ENCODE measurements at regions not wholly inside any gene's neighbourhood (a gene's known extent, or its start where the extent isn't known, plus 50 kb on each side); places are given as distances from the start of the nearest gene placed in this dataset.

DNA sequence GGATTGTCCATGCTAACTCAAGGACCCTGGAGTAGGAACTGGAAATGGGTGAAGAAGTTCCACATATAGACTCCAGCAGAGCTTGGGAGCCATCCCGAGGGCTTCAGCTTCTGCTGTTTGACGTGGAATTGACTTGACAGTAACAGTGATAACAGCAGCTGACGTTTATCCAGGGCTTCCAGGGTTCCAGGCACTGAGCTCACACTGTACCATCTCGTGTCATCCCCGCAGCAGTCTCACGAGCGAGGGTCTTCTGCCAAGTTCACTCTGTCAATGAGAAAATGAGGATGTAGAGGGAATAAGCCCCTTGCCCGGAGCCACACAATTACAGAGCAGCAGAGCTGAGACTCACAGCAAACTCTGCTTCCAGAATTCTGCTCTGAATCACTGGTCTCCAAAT, 447.7 kb downstream of the SIPA1L2 start:
- Histone ChIP-seq H3K36me3 (ENCODE audit: insufficient read depth, insufficient read length, low read length) (no peaks in the 10 kb centered on the region), H3K4me3 (ENCODE audit: insufficient read length, low read depth) (no peak overlapping the region), H3K27me3 (ENCODE audit: insufficient read depth, insufficient read length) (no peaks in the 10 kb centered on the region), H3K9me3 (ENCODE audit: insufficient read depth, low read length) (no peaks in the 10 kb centered on the region; the same call in 1 of the 2 replicates), H3K4me1 (ENCODE audit: insufficient read depth, insufficient read length) (peaks cover 9% of the 10 kb centered on the region), H3K9ac (ENCODE audit: insufficient read length, low read depth) (no peak overlapping the region)
- no peak for TF ChIP-seq SUZ12 (IDR thresholded peaks at IDR 0.05; ENCODE audit: extremely low read depth, insufficient read depth, insufficient read length)
- no peak for TF ChIP-seq ZNF274 (IDR thresholded peaks at IDR 0.05; ENCODE audit: low read depth, low read length)
- no peak for TF ChIP-seq YY1 (IDR thresholded peaks at IDR 0.05; ENCODE audit: insufficient read depth, insufficient read length)
- DNase-seq (ENCODE audit: low read depth, low spot score): no peak

DNA sequence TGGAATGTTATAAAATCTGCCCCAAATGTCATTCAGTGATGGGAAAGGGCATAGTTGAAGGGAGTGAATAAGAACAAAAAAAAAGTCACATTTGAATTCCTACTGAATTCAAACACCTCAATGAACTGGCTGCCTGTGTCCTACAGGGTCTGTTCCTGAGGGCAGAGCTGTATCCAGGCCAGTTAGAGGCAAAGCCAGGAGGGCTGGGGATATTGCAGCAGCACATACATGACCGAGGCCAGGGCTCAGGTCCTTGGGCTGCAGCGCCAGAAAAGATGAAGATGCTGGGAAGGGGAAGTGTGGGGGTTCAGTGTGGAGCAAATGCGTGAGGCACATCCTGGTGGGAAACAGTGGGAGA, 449.2 kb downstream of the SIPA1L2 start:
- H3K9me3 ChIP-seq (ENCODE audit: insufficient read depth, low read length): no peaks in the 10 kb centered on the region; the same call in 1 of the 2 replicates
- H3K36me3 ChIP-seq (ENCODE audit: insufficient read depth, insufficient read length, low read length): no peaks in the 10 kb centered on the region
- H3K9ac ChIP-seq (ENCODE audit: insufficient read length, low read depth): no peak overlapping the region
- no peak overlapping the region for H3K4me3 ChIP-seq (ENCODE audit: insufficient read length, low read depth)
- H3K27me3 ChIP-seq (ENCODE audit: insufficient read depth, insufficient read length): no peaks in the 10 kb centered on the region
- H3K4me1 ChIP-seq (ENCODE audit: insufficient read depth, insufficient read length): peaks cover 6% of the 10 kb centered on the region
- DNase-seq (ENCODE audit: low read depth, low spot score): no peak
- TF ChIP-seq ZNF274 (IDR thresholded peaks at IDR 0.05; ENCODE audit: low read depth, low read length) (no peak), SUZ12 (IDR thresholded peaks at IDR 0.05; ENCODE audit: extremely low read depth, insufficient read depth, insufficient read length) (no peak), YY1 (IDR thresholded peaks at IDR 0.05; ENCODE audit: insufficient read depth, insufficient read length) (no peak)

DNA sequence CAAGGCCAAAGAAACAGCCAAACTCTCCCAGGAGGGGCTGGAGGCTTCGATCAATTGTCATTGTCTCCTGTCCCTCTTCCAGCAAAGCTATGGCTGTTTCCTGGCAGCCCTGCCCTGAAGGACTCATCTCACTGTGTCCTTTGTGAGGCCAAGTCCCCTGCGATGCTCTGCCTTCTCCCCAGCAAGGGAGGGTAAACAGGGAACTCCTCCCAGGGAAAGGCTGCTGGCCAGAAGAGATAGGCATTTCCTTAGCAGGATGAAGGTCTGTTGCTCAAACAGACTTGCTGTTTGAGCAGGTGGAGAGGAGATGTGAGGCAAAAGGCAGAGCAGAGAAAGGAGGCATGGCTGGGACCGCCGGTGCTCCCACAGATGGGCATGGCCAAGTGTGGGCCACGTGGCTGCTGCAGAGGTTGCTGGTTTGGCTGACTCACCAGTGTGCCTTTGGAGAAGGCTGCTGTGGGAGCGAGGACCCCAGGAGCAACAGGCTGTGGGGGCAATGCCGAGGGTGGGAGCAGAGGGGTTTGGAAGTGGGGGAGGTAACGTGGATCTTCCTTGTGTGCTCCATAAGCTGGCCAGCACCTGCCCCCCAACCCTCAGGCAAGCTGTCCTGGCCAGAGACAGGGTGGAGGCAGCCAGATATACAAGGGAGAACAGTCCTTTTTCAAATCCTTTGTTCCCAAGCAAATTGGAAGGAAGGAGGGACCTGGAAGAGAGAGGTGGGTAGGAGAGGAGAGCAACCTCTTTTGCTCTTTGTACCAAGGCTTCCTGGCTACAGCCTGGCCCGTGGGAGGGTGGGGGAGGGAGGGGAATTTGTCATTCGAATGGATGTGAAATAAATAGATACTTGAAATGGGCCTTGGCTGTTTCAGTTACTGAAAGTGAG, 449.8 kb downstream of the SIPA1L2 start:
- H3K4me1 ChIP-seq (ENCODE audit: insufficient read depth, insufficient read length): peaks cover 6% of the 10 kb centered on the region
- DNase-seq (ENCODE audit: low read depth, low spot score): no peak
- TF ChIP-seq YY1 (IDR thresholded peaks at IDR 0.05; ENCODE audit: insufficient read depth, insufficient read length) (no peak), SUZ12 (IDR thresholded peaks at IDR 0.05; ENCODE audit: extremely low read depth, insufficient read depth, insufficient read length) (no peak), ZNF274 (IDR thresholded peaks at IDR 0.05; ENCODE audit: low read depth, low read length) (no peak)
- no peak overlapping the region for H3K9ac ChIP-seq (ENCODE audit: insufficient read length, low read depth)
- H3K36me3 ChIP-seq (ENCODE audit: insufficient read depth, insufficient read length, low read length): no peaks in the 10 kb centered on the region
- H3K9me3 ChIP-seq (ENCODE audit: insufficient read depth, low read length): no peaks in the 10 kb centered on the region; the same call in 1 of the 2 replicates
- no peaks in the 10 kb centered on the region for H3K27me3 ChIP-seq (ENCODE audit: insufficient read depth, insufficient read length)
- no peak overlapping the region for H3K4me3 ChIP-seq (ENCODE audit: insufficient read length, low read depth)

DNA sequence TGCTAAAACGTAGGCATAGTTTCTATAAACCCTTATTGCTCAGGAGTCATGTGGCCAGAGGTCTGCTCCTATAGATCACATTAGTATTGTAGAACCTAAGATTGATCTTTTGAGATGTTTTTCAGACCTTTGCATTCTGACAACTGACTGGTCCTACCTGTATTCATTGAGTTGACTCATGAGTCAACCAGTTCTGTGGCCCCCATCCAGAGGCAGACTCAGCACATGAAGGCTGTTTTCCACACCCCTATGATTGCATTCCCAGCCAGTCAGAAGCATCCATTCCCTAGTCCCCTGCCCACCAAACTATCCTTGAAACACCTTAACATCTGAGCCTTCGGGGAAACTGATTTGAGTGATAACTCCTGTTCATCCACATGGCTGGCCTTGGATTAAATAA, 451.7 kb downstream of the SIPA1L2 start:
- H3K27me3 ChIP-seq (ENCODE audit: insufficient read depth, insufficient read length): no peaks in the 10 kb centered on the region
- DNase-seq (ENCODE audit: low read depth, low spot score): no peak
- H3K9ac ChIP-seq (ENCODE audit: insufficient read length, low read depth): no peak overlapping the region
- H3K9me3 ChIP-seq (ENCODE audit: insufficient read depth, low read length): no peaks in the 10 kb centered on the region
- peaks cover 9% of the 10 kb centered on the region for H3K4me1 ChIP-seq (ENCODE audit: insufficient read depth, insufficient read length)
- no peak overlapping the region for H3K4me3 ChIP-seq (ENCODE audit: insufficient read length, low read depth)
- no peak for TF ChIP-seq SUZ12 (IDR thresholded peaks at IDR 0.05; ENCODE audit: extremely low read depth, insufficient read depth, insufficient read length)
- TF ChIP-seq YY1 (IDR thresholded peaks at IDR 0.05; ENCODE audit: insufficient read depth, insufficient read length): no peak
- TF ChIP-seq ZNF274 (IDR thresholded peaks at IDR 0.05; ENCODE audit: low read depth, low read length): no peak
- no peaks in the 10 kb centered on the region for H3K36me3 ChIP-seq (ENCODE audit: insufficient read depth, insufficient read length, low read length)

DNA sequence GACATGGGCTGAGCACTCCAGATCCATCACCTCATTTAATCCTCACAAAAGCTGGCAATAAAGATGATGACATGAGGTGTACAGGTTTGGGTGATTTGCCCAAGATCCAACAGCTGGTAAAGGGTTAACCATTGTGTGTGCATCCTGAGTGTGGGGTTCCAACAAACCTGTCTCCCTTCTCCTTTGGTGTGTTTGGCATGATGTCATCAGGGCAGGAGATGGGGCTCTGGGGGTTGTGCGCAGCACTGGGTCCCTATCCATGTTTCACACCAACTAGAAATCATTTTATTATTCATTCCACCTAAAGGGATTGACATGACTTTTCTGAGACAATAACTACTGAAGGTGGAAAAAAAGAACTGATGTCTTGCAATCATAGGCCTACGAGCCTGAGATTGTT, 452.5 kb downstream of the SIPA1L2 start:
- H3K9me3 ChIP-seq (ENCODE audit: insufficient read depth, low read length): no peaks in the 10 kb centered on the region
- TF ChIP-seq ZNF274 (IDR thresholded peaks at IDR 0.05; ENCODE audit: low read depth, low read length) (no peak), YY1 (IDR thresholded peaks at IDR 0.05; ENCODE audit: insufficient read depth, insufficient read length) (no peak), SUZ12 (IDR thresholded peaks at IDR 0.05; ENCODE audit: extremely low read depth, insufficient read depth, insufficient read length) (no peak)
- no peaks in the 10 kb centered on the region for H3K27me3 ChIP-seq (ENCODE audit: insufficient read depth, insufficient read length)
- no peaks in the 10 kb centered on the region for H3K36me3 ChIP-seq (ENCODE audit: insufficient read depth, insufficient read length, low read length)
- no peak for DNase-seq (ENCODE audit: low read depth, low spot score)
- peaks cover 9% of the 10 kb centered on the region for H3K4me1 ChIP-seq (ENCODE audit: insufficient read depth, insufficient read length)
- no peak overlapping the region for H3K4me3 ChIP-seq (ENCODE audit: insufficient read length, low read depth)
- no peak overlapping the region for H3K9ac ChIP-seq (ENCODE audit: insufficient read length, low read depth)

DNA sequence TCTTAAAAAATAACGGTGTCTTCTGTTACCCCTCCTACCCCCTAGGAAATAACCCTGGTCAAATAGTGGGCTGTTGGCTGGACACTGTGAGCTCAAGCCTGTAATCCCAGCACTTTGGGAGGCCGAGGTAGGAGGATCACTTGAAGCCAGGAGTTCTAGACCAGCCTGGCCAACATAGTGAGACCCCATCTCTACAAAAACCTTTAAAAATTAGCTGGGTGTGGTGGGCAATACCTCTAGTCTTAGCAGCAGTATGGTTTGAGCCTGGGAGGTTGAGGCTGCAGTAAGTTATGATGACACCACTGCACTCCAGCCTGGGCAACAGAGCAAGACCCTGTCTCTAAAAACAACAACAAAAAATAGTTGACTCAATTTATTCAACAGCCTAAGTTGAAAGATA, 453.7 kb downstream of the SIPA1L2 start:
- TF ChIP-seq ZNF274 (IDR thresholded peaks at IDR 0.05; ENCODE audit: low read depth, low read length) (no peak), YY1 (IDR thresholded peaks at IDR 0.05; ENCODE audit: insufficient read depth, insufficient read length) (no peak), SUZ12 (IDR thresholded peaks at IDR 0.05; ENCODE audit: extremely low read depth, insufficient read depth, insufficient read length) (no peak)
- no peaks in the 10 kb centered on the region for H3K36me3 ChIP-seq (ENCODE audit: insufficient read depth, insufficient read length, low read length)
- no peak overlapping the region for H3K9ac ChIP-seq (ENCODE audit: insufficient read length, low read depth)
- H3K27me3 ChIP-seq (ENCODE audit: insufficient read depth, insufficient read length): no peaks in the 10 kb centered on the region
- no peak for DNase-seq (ENCODE audit: low read depth, low spot score)
- peaks cover 9% of the 10 kb centered on the region for H3K4me1 ChIP-seq (ENCODE audit: insufficient read depth, insufficient read length)
- no peaks in the 10 kb centered on the region for H3K9me3 ChIP-seq (ENCODE audit: insufficient read depth, low read length)
- H3K4me3 ChIP-seq (ENCODE audit: insufficient read length, low read depth): no peak overlapping the region

DNA sequence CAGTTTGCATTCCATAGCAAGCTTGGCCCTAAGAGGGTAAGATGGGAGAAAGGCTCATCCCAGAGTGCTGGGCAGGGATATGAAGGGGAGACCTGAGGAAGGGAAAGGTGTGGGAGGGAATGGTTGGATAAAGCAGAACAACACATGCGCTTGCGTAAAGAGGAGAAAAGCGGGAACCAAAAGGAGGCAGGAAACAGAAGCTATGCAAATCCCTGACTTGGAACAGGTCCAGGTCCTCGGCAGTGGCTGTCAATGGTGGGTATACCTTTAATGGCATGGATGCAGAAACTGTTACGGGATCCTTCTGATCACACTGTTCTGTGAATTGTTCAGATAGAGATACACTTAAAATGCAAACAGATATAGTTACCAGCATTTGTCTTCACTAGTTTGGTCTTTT, 455.6 kb downstream of the SIPA1L2 start:
- TF ChIP-seq YY1 (IDR thresholded peaks at IDR 0.05; ENCODE audit: insufficient read depth, insufficient read length) (no peak), SUZ12 (IDR thresholded peaks at IDR 0.05; ENCODE audit: extremely low read depth, insufficient read depth, insufficient read length) (no peak), ZNF274 (IDR thresholded peaks at IDR 0.05; ENCODE audit: low read depth, low read length) (no peak)
- peaks cover 3% of the 10 kb centered on the region for H3K4me1 ChIP-seq (ENCODE audit: insufficient read depth, insufficient read length)
- no peak for DNase-seq (ENCODE audit: low read depth, low spot score)

More for the DNA sequence above, 455.6 kb downstream of the SIPA1L2 start:
- no peaks in the 10 kb centered on the region for H3K36me3 ChIP-seq (ENCODE audit: insufficient read depth, insufficient read length, low read length)
- H3K9me3 ChIP-seq (ENCODE audit: insufficient read depth, low read length): no peaks in the 10 kb centered on the region
- H3K4me3 ChIP-seq (ENCODE audit: insufficient read length, low read depth): no peak overlapping the region
- H3K27me3 ChIP-seq (ENCODE audit: insufficient read depth, insufficient read length): no peaks in the 10 kb centered on the region
- no peak overlapping the region for H3K9ac ChIP-seq (ENCODE audit: insufficient read length, low read depth)
